Esophagus squamous epithelium (tissue), 4 donors: ENCODE measurements at regions not wholly inside any gene's neighbourhood (a gene's known extent, or its start where the extent isn't known, plus 50 kb on each side); places are given as distances from the start of the nearest gene placed in this dataset.

Experiments
- POLR2A ChIP-seq, 4 donors: fragments of 450-650 bp; IDR thresholded peaks; one replicate each; pipeline ENCODE4 v1.6.1; 2017; ENCODE audit warnings: antibody characterized with exemption in 4 of 4, mild to moderate bottlenecking in 4 of 4, moderate library complexity in 3 of 4
- TF ChIP-seq, protein P1 (sequence below), 6 experiments: fragments of 450-650 bp in 4 of 6; fragments of 200-600 bp in 2 of 6; sonication (generic) in 2 of 6; IDR thresholded peaks; one replicate each; pipeline ENCODE4 v1.5.1; 2016 to 2019; ENCODE audit warnings: antibody characterized with exemption in 6 of 6, mild to moderate bottlenecking in 4 of 6, moderate library complexity in 4 of 6

DNA sequence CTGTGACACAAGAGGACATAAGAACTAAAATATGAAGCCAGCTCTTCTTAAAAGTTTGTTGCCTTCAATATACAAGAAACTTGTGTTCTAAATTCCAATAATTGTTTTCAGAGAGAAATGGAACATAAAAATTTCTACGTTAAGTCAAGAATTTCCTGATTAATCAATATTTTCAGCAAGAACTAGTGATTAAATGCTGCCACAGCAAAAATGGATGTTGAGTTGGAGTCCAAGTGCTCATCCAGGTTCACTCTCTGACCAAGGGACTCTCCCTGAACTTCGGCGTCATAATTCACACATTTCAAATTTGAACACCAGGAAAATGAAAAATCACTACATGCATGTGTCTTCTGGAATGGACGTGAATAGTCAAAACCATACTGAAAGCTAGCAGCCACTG, 1263.6 kb upstream of the GOT2 start:
- TF ChIP-seq, protein P1, sequence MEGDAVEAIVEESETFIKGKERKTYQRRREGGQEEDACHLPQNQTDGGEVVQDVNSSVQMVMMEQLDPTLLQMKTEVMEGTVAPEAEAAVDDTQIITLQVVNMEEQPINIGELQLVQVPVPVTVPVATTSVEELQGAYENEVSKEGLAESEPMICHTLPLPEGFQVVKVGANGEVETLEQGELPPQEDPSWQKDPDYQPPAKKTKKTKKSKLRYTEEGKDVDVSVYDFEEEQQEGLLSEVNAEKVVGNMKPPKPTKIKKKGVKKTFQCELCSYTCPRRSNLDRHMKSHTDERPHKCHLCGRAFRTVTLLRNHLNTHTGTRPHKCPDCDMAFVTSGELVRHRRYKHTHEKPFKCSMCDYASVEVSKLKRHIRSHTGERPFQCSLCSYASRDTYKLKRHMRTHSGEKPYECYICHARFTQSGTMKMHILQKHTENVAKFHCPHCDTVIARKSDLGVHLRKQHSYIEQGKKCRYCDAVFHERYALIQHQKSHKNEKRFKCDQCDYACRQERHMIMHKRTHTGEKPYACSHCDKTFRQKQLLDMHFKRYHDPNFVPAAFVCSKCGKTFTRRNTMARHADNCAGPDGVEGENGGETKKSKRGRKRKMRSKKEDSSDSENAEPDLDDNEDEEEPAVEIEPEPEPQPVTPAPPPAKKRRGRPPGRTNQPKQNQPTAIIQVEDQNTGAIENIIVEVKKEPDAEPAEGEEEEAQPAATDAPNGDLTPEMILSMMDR (IDR thresholded peaks at IDR 0.05): no peak
- TF ChIP-seq POLR2A (IDR thresholded peaks at IDR 0.05): no peak
